Fibroblast of skin of abdomen (primary cell): ENCODE measurements at regions not wholly inside any gene's neighbourhood (a gene's known extent, or its start where the extent isn't known, plus 50 kb on each side); places are given as distances from the start of the nearest gene placed in this dataset.

ENCODE experiments used
- DNase-seq: peaks from one replicate; pipeline ENCODE4 v3.0.0-alpha.2; 2013

DNA sequence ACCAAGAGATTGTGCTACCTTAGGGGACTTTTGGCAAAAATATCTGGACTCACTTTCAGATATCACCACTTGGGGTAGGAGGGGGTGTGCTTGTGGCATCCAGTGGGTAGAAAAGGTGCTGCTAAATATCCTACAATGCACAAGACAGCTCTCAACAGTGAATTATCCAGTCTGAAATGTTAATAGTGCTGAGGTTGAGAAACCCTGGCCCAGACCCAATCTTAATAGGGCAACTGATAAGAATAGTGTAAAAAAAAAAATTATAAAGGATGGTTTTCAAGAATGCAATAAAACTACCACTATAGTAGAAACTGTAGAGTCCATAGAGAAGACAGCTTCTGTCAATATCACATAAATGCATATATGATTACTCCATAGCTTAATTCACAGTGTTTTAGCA is 185.5 kb downstream of the ZNF330 start:
- no peak for DNase-seq

DNA sequence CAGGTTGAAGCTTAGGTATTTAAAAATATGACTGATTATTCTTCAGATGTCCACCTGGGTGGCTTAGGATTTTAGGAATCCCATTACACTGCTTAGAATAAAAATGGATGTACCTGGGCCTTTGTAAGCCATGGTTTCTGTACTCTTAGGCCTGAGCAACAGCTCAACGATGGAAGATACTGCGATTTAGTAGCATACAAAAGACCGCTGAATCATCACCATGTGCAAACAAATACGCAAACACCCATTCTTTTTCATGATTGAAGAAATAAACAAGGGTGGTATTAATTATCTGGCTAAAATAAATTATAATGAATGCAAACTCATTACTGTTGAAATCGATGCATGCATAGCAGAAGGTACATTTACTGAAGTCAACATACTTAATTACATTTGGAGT is 188.9 kb downstream of the ZNF330 start:
- no peak for DNase-seq

DNA sequence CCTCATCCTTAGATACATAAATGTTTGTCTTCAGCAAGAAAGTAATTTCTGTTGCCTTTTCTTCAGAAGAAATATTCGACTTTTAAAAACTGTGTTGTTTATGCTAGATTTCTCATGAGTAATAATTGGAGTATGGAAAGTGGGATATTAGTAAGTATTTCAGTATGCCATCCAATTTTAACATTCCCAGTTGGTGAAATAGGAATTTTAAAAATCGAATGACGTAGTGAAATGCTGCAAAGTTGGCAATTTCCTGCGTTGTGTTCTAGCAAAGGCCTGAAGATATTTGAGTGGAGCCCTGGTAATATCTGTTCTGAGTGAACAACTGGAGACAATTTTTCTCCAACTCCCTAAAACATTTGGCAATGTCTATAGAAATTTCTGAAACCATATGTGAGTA is 190.1 kb downstream of the ZNF330 start:
- DNase-seq, result peak; percentile 77

DNA sequence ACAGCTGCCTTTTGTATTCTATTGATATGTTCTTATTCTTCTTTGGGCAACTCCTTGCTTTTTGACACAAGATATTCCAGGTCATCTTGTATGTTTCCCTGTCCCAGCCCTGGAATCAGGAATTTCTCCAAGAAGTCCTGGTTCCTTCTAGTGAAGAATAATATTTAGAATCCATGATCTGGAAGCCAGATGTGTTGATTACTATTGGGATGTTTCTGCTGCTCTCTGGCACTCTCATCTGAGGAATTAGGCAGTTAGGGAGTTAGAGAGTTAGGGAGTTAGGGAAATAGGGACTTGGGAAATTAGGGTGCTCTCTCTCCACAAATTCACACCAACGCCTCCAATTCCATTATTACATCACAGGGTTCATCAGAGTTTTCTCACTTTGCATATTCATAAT is 191.2 kb downstream of the ZNF330 start:
- DNase-seq, result no peak

DNA sequence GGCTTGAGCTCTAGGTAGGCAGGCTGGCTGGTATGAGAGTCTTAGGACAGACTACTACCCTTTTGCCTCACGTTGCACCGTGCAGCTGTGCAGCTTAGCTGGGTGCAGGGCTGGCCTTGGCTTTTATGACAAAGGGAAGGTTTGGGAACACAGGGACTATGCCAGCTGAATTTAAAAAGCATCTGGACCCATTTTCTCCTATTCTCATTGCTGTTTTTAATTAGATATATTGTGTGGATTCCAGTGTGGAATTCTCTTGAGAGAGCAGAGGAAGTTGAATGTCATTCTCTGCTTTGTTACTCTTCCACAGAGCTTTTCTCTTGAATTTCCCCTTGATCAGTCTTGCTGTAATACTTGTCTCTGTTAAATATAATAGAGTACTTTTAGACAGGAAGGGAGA is 192.7 kb downstream of the ZNF330 start:
- DNase-seq, result no peak

DNA sequence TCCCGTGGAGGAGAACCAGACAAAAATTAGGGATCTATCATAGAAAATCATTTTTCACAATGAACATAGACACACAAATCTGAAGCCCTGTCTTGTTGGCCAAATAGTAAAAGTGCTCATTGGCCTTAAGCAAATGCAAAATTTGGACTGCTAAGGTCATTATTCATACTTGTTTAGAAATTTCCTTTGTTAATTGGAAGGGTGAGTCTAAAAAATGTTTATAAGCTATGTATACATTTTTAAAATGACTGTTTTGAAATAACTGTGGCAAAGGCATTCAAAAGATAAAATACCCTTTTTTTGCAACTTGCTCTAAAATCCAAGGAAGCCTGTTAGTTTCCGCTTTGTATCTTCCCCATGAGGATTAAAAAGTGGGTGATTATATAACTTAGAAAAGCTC is 195.0 kb downstream of the ZNF330 start:
- no peak for DNase-seq

DNA sequence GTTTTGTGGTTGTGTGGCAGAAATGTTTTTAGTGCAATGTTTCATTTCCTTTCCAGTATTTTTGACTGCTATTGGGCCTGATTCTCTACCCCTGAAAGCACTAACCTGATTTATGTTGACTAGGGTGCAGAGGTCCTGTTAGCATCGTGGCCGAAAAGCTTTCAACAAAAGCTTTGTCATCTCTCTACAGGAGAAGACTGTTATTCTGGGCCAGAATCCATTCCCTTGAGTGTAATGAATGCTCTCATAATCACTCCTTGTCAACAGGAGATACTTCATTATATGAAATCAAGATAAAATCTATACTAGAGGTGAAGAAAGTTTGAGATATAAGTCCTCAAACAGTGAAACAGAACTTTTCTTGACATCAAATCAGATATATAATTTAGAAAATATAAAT is 195.5 kb downstream of the ZNF330 start:
- peak; percentile 88 for DNase-seq

DNA sequence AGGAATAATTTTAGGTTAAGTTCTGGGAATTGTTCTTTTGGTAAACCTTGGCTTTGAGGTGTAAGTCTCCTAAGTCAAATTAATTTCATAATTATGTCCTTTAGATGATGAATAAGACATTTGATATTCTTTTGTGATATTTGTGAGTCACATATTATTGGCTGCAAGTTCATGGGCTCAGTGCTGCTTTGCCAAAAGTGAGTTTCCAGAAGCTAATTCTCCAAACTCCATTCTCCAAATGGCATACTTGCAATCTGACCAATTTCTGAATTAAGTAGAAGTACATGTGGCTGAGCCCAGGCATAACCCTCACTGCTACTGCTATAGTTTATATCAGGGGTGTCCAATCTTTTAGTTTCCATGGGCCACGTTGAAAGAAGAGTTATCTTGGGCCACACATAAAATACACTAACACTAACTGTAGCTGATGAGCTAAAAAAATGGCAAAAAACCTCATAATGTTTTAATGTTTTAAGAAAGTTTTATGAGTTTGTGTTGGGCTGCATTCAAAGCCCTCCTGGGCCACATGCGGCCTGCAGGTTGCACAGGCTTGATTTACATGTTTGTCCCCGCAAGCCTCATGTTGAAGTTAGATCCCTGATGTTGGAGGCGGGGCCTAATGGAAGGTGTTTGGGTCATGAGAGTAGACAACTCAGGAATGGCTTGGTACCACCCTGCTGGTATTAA is 196.1 kb downstream of the ZNF330 start:
- peak; percentile 56 for DNase-seq

DNA sequence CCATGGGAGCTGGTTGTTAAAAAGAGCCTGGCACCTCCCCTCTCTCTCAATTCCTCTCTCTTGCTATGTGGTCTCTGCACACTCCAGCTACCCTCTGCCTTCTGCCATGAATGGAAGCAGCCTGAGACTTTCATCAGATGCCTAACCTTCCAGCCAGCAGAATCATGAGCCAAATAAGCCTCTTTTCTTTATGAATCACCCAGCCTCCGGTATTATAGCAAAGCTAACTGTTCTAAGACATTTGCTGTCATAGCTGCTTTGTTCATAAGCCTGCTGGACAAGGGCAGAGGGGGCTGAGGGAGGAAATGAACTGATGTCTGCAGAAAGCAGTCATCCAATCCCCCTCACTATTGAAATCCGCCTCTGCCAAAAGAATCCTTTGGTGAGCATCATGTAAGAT is 196.7 kb downstream of the ZNF330 start:
- peak; percentile 72 for DNase-seq

DNA sequence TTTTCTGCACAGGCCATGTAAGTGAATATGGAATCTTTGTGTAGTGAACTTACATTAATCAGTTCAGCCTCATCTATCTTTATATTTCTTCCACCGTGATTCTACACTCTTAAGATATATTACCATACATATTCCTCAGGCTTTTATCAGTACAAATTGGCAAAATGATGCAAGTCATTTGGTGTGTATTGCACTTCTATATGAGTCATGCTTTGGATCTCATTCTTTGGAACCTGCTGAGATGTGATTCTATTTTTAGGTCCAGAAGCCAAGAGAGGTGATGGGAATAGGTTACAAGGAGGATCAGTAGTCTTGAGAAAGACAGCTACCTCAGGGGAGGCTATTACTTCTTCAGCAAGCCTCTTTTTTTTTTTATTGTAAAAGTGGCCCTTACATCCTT is 204.4 kb downstream of the ZNF330 start:
- DNase-seq, result peak; percentile 76

DNA sequence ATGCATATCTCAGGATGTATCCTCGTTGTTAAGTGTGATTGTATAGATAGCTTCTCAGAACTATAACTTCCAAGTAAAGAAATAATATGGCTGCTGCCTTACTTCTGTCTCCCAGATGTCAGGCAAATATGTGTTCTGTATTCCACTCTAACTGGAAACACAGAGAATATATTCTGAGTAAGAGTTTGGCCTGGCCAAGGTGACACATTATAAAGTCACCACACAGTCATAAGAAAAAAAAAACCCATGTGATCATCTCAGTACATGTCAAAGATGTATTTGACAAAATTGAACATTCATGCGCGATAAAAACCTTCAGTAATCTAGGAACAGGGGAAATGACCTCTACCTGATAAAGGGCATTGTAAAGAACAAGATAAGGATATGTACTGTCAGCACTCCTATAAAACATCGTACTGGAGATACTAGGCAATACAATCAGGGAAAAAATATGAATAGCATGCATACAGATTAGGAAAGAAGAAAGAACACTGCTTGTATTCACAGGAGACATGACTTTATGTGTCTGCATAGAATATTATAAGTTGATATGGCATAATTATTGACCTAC is 207.1 kb downstream of the ZNF330 start:
- DNase-seq, result no peak

DNA sequence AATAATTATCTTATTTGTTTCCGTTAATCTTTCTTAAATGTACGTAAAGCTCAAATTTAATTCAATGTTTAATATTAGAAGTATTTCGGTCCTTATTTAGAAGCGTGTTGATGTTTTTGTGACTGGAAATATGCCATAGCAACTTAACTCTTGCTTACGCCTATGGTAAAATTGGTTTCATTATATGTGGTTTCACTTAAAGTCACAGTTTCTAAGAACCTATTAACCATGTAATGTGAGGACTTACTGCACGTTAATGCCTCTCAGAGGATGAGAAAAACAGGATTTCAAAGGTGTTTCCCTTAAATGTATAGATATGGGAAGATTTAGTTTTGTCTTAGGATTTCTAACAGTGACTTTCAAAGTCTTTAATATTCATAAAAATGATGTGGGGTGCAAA is 206.4 kb upstream of the IL15 start:
- DNase-seq, result no peak

DNA sequence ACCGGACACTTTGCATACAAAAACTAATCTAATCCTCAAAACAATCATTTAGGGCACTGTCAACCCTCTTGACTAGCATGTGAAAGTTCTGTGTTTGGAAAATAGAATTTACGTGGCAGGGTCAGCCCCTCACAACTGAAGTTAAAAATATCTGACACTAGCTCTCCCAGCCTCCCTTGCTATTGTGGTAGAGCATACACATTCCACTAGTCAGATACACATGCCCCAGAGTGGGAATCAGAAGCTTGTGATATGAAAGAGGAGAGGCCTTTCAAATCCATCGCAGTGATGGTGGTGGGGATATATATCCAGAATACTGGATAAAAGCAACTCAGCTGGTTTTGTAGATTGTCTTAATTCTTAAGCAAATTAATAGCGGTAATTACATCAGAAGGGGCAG is 205.7 kb upstream of the IL15 start:
- DNase-seq, result no peak

DNA sequence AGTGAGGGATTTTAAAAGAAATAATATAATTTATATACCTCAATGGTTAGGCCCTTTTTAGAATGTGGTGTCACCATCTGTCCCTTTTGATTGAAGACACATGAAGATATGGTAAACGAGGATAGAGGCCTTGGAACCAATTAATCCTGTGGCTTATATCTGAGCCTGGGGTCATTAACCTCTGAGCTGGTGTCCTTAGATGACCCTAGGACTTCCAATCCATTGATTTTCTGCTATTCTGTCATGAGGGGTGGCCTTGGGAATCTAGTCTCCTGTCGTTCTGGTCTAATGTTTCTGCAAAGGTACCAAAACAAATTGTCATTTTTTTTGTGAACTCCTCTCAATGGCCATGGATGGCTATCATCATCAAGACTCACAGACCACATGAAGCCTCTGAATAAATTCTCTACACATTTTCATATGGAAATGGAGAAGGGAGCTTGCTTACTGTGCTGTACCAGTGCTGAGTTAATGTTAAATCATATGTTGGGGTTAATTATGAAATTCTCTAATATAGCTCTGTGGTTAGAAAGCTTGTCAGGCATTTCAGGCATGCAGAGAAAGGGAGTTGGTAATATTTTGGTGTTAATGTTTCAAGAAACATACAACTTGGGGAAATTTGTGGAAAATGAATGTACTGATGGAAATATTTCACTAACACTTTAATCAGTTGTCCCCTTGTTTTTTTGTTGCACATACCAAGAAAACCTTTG is 204.2 kb upstream of the IL15 start:
- DNase-seq, result peak; percentile 79

DNA sequence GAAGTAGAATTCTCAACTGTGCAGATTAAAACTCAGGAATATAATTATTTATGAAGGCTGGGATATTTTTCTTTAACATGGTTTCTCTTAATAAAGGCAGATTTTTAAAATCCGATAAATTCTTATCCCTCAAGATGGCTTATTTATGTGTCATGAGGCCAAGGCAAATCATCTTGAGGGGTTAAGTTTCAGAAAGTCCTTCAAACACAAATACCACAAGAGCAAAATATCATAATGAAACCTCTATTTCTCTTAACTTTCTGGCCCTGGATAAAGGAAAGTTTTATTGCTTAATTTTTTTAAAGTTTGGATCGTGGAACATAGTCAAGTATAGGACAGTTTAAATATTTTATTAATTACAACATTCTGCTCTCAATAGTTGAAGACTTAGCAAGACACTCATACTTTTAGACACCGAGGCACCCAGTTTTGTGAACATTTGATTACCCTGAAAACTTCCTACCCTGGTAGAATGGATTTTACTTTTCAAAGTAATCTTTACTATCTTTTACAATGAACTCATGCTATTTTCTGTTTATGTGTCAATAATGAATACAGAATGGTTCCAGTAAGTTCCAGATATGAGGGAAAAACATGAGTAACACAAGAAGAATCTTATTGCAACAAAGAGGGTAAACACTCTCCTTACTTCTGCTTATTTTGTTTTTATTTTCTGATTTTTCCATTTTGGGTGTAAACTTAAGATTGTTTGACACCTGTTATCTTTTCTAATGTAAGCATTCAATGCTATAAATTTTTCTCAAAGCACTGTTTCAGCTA is 200.7 kb upstream of the IL15 start:
- no peak for DNase-seq

DNA sequence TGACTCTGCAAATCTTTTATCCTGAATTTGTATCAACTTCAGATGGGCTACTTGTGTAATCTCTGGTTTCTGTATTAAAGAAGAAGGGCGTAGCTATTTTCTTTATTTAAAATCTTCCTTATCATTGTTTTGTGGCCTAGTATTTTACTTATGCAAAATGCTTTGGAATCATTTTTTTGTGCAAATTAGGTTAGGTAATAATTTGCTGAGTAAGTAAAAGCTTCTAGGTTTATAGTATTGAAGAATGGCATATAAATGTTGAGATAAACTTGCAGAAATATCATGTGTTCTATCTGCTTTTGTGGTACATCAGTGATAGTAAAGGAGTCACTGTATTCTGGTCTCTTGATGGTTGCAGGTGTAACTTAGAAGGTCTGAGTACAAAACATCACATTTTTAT is 197.2 kb upstream of the IL15 start:
- no peak for DNase-seq

DNA sequence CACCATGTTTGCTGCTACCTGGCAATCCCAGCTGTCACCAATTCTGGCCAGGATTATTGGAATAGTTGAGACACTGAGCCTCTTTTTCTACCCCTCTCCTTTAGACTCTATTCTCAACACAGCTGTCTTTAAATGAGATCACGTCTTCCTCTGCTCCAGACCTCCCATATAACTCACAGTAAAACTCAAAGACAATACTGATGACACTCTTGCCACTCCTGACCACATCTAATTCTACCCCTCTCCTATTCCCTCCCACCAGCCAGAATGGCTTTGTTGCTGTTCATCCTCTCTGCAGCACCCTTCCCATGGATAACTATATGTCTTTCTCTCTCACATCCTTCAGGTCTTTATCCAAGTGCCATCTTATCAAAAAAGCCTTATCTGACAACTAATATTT is 188.6 kb upstream of the IL15 start:
- no peak for DNase-seq

DNA sequence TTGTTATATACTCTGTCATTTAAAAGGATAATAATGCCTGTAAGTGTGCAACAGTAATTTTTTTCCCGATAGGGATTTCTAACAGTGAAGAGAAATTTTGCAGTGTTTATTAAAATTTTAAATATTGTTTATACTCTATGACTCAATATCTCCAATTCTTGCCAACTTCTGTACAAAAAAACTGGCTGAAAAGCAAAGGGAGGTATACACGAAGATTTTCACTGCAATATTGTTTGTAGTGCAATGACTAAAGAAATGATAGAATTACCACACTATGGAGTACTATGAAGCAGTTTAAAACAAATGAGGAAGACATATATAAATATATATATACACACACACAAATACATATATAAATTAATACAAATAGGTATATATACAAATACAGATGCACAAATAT is 187.9 kb upstream of the IL15 start:
- DNase-seq, result no peak

DNA sequence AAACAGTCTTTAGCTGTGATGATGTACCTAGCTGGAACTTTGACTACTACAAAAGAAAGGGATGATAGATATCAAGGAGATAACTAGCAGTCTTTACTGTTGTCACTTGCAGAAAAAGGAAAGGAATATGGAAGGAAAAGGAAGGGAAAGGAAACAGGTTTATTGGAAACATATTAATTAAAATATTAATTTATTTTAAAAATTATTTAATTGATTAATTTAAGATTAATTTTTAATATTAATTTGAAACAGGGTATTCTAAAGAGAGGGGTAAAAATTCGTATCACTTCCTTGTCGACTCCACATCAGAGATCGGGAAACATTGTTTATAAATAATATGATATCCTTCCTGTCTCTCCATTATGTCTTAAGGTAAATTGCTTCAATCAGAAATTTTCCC is 186.5 kb upstream of the IL15 start:
- DNase-seq, result no peak

DNA sequence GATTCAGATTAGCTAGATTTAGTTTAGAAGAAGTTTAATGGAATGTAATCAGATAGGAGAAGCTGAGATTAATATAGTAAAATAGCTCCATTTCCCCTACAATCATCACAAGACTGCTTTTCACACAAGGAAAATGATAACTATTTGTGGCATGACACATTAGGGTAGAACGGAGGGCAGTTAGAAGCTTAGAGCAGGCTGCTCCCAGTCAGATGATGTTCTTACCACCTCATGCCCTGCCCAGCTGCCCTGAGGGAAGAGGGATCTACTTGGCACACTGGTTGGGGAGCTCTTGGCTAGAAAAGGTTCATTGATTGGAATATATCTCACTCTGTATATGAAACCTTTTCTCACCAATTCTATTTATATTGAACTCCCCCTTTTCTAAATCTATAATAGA is 180.7 kb upstream of the IL15 start:
- no peak for DNase-seq

DNA sequence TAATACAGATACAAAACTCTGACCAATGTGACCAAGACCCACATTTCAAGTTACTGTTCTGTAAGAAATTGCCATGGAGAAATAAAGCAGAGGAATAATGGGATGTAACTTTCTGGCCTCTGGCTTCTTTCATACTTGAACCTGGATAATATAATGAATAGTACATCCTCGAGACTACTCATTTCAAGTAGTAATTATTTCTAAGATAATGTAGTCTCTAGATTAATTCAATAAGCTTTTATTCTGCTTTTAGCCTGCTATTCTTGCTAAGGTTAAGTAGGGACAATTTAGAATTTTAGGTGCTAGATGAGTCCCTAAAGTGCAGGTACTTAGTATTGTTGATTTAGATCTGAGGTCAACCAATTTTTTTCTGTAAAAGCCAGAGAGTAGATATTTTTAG is 178.7 kb upstream of the IL15 start:
- no peak for DNase-seq

DNA sequence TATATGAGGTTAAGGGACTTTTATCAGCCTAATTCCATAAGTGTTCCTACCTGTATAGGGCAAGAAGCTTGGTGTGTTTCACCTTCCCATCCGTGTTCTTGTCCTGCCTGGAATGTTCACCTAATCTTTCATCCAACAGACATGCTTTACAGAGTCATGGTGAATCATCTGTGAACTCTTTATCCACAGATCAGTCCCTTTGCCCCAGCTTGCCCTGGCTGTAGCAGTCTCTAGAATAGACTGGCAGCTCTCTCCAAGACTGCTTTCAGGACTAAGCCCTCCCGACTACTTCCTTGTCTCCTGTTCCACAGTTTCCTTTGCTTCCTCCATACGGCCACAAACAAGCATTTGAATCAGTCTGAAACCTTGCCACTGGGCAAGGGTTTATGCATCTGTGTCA is 177.9 kb upstream of the IL15 start:
- DNase-seq, result no peak

DNA sequence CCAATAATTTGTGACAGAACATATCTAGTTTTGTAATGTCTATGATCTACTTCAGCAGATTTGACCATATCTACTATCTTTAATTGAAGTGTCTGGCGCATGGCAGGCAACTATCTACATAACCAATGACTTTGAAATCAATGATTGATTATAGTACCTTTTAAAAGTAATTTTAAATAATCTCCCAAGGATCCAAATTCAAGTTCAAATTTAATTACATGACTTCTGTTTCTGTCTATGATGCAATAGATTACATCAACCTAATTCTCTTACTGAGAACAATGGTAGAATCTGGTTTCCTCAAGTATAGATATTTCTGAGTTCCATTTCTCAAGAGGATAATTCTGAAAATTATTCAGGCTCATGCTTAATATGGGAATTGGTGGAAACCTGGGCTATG is 177.4 kb upstream of the IL15 start:
- DNase-seq, result no peak

DNA sequence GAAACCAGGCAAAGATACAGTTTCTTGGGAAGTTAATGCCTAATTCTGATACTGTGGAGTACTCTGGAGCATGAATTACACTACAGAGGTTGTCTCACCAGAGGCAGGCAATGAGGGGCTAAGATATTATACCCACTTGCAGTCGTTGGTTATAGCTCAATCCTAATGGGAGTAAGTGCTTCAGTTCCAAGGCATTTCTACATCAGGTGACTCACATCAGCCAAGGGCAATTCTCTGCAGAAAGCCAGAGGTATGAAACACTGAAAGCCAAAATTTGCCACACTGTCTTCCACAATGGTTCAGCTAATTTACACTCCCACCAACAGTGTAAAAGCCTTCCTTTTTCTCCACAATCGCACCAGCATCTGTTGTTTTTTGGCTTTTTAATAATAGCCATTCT is 174.0 kb upstream of the IL15 start:
- DNase-seq, result no peak
